OCI-LY3 (cell line): ENCODE measurements at regions not wholly inside any gene's neighbourhood (a gene's known extent, or its start where the extent isn't known, plus 50 kb on each side); places are given as distances from the start of the nearest gene placed in this dataset.

Experiments
- H2AFZ ChIP-seq: fragments of 200-600, 300-600 bp; shearing (Covaris generic); 2 replicates; pipeline ENCODE4 v1.6.0; 2014; ENCODE audit warnings: antibody characterized with exemption, low read depth, low read length
- H3K27ac ChIP-seq: fragments of 200-600, 300-600 bp; sonication (generic); 2 replicates; pipeline ENCODE4 v1.5.1; 2014; ENCODE audit warnings: mild to moderate bottlenecking, low read length, moderate library complexity, mixed read lengths
- H3K27me3 ChIP-seq: fragments of 200-600, 300-600 bp; sonication (generic); 2 replicates; pipeline ENCODE4 v1.6.1; 2014; ENCODE audit warnings: low read depth, low read length, mixed read lengths
- H3K36me3 ChIP-seq: fragments of 200-600, 300-600 bp; sonication (generic); replicated peaks from 2 replicates; pipeline ENCODE3; 2014; ENCODE audit warnings: low read depth, low read length, mixed read lengths
- H3K4me1 ChIP-seq: fragments of 300-600, 200-600 bp; sonication (generic); 2 replicates; pipeline ENCODE4 v1.6.1; 2014; ENCODE audit warnings: low read length, mixed read lengths
- H3K4me2 ChIP-seq: fragments of 200-600, 300-600 bp; sonication (generic); 2 replicates; pipeline ENCODE4 v1.6.1; 2014; ENCODE audit warnings: low read length, mixed read lengths
- H3K4me3 ChIP-seq: fragments of 300-600, 200-600 bp; sonication (generic); 2 replicates; pipeline ENCODE4 v1.5.1; 2014; ENCODE audit warnings: antibody characterized with exemption, mild to moderate bottlenecking, low read length, moderate library complexity
- H3K79me2 ChIP-seq: fragments of 300-600, 200-600 bp; shearing (Covaris generic); 2 replicates; pipeline ENCODE4 v1.6.1; 2014; ENCODE audit warnings: mild to moderate bottlenecking, low read length, mixed read lengths
- H3K9ac ChIP-seq: fragments of 300-600, 200-600 bp; shearing (Covaris generic); 2 replicates; pipeline ENCODE4 v1.6.0; 2014; ENCODE audit warnings: mild to moderate bottlenecking, low read length, moderate library complexity
- H3K9me3 ChIP-seq: fragments of 200-600, 300-600 bp; shearing (Covaris generic); 2 replicates; pipeline ENCODE4 v1.6.1; 2014; ENCODE audit warnings: low read length, mixed read lengths; ENCODE audit not compliant: insufficient read depth
- H4K20me1 ChIP-seq: fragments of 200-600, 300-600 bp; sonication (generic); 2 replicates; pipeline ENCODE4 v1.6.1; 2016; ENCODE audit warnings: low read length, mixed read lengths; ENCODE audit not compliant: insufficient read depth
- CTCF ChIP-seq: fragments of 200-600, 300-600 bp; sonication (generic); IDR thresholded peaks from 2 replicates; pipeline ENCODE4 v1.5.1; 2014; ENCODE audit warnings: antibody characterized with exemption, low read length, low read depth
- EZH2phosphoT487 ChIP-seq: fragments of 200-600 bp; shearing (Covaris generic); IDR thresholded peaks from 2 replicates; pipeline ENCODE4 v1.6.1; 2018; ENCODE audit warnings: antibody characterized with exemption, mixed run types, low read depth

DNA sequence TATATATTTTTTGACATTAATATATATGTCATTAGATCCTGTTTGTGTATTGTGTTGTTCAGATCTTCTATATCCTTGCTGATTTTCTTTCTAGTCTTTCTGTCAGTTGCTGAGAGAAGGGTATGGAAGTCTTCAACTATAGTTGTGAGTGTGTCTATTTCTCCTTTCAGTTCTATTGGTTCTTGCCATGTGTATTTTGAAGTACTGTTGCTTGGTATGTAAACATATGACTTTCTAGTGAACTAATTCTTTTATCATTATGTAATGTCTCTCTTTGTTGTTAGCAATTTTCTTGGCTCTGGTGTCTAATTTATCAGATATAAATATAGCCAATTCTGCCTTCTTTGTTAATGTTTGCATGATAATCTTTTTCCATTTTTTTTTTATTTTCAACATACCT lies 84.3 kb upstream of the CAST start:
- Histone ChIP-seq H2AFZ (no peak overlapping the region), H3K27me3 (no peaks in the 10 kb centered on the region), H3K9me3 (no peaks in the 10 kb centered on the region), H3K4me3 (no peak overlapping the region), H3K4me2 (no peak overlapping the region), H3K4me1 (no peaks in the 10 kb centered on the region), H3K27ac (no peak overlapping the region), H4K20me1 (no peaks in the 10 kb centered on the region), H3K9ac (no peak overlapping the region), H3K36me3 (no peaks in the 10 kb centered on the region), H3K79me2 (no peaks in the 10 kb centered on the region)
- TF ChIP-seq CTCF (no peak), EZH2phosphoT487 (no peak)

- Histone ChIP-seq H3K27me3 (no peaks in the 10 kb centered on the region), H3K4me1 (no peaks in the 10 kb centered on the region), H3K9ac (no peak overlapping the region), H3K4me2 (no peak overlapping the region), H3K79me2 (no peaks in the 10 kb centered on the region), H2AFZ (no peak overlapping the region), H3K4me3 (no peak overlapping the region), H3K36me3 (no peaks in the 10 kb centered on the region), H3K9me3 (no peaks in the 10 kb centered on the region), H3K27ac (no peak overlapping the region), H4K20me1 (no peaks in the 10 kb centered on the region)
- TF ChIP-seq CTCF (no peak), EZH2phosphoT487 (no peak)
Measured at GRCh38 chr5:96579711-96580110, 82.5 kb upstream of the CAST start.

- H2AFZ ChIP-seq, result no peak overlapping the region
- H4K20me1 ChIP-seq, result no peaks in the 10 kb centered on the region
- no peaks in the 10 kb centered on the region for H3K4me1 ChIP-seq
- H3K9ac ChIP-seq, result no peak overlapping the region
- no peaks in the 10 kb centered on the region for H3K36me3 ChIP-seq
- H3K9me3 ChIP-seq, result no peaks in the 10 kb centered on the region
- TF ChIP-seq EZH2phosphoT487 (no peak), CTCF (no peak)
- H3K27ac ChIP-seq, result no peak overlapping the region
- no peaks in the 10 kb centered on the region for H3K79me2 ChIP-seq
- H3K4me2 ChIP-seq, result no peak overlapping the region
- no peaks in the 10 kb centered on the region for H3K27me3 ChIP-seq
- no peak overlapping the region for H3K4me3 ChIP-seq
Measured at GRCh38 chr5:96582343-96582742, 79.8 kb upstream of the CAST start.

- Histone ChIP-seq H3K36me3 (no peaks in the 10 kb centered on the region), H3K27me3 (no peaks in the 10 kb centered on the region), H3K27ac (no peak overlapping the region), H3K4me2 (no peak overlapping the region), H2AFZ (no peak overlapping the region), H3K4me3 (no peak overlapping the region), H3K9ac (no peak overlapping the region), H3K9me3 (no peaks in the 10 kb centered on the region), H3K79me2 (no peaks in the 10 kb centered on the region), H4K20me1 (no peaks in the 10 kb centered on the region), H3K4me1 (no peaks in the 10 kb centered on the region)
- TF ChIP-seq EZH2phosphoT487, result no peak
- no peak for TF ChIP-seq CTCF
Measured at GRCh38 chr5:96584712-96585111, 77.5 kb upstream of the CAST start.
